CD4-positive, CD25-positive, alpha-beta regulatory T cell (primary cell): ENCODE measurements at regions not wholly inside any gene's neighbourhood (a gene's known extent, or its start where the extent isn't known, plus 50 kb on each side); places are given as distances from the start of the nearest gene placed in this dataset.

Source experiments
- ATAC-seq, 2 donors: fragments of 150-1000 bp; cut with Tn5 transposase; one replicate each; pipeline ENCODE4 v1.10.0; 2021; ENCODE audit warnings: low read depth in 2 of 2, moderate number of reproducible peaks in 2 of 2, moderate library complexity in 1 of 2
- DNase-seq, 3 donors: peaks; one replicate each; pipeline versions ENCODE4 v3.0.0 to v3.0.0-alpha.2; 2012 to 2022; ENCODE audit warnings: mixed read lengths in 1 of 3
- H3K27ac ChIP-seq: one replicate; pipeline ENCODE4 v1.7.0; 2013; ENCODE audit warnings: mild to moderate bottlenecking, low read length; ENCODE audit not compliant: insufficient read depth, poor library complexity, severe bottlenecking
- H3K27me3 ChIP-seq: one replicate; pipeline ENCODE4 v1.7.0; 2013; ENCODE audit warnings: low read length; ENCODE audit not compliant: control insufficient read depth, insufficient read depth
- H3K36me3 ChIP-seq: one replicate; pipeline ENCODE4 v1.7.0; 2013; ENCODE audit warnings: mild to moderate bottlenecking, low read length, moderate library complexity; ENCODE audit not compliant: control insufficient read depth, insufficient read depth
- H3K4me1 ChIP-seq: 2 replicates; pipeline ENCODE4 v1.7.0; 2013; ENCODE audit warnings: mild to moderate bottlenecking, low read length; ENCODE audit not compliant: insufficient read depth, control insufficient read depth, poor library complexity, severe bottlenecking
- H3K4me3 ChIP-seq: one replicate; pipeline ENCODE4 v1.7.0; 2013; ENCODE audit warnings: low read depth, mild to moderate bottlenecking, low read length, moderate library complexity
- H3K9me3 ChIP-seq, 2 experiments: 1 replicate in 1 of 2; 2 replicates in 1 of 2; pipeline ENCODE4 v1.7.0; 2013; ENCODE audit warnings: low read length in 2 of 2, mild to moderate bottlenecking in 1 of 2, moderate library complexity in 1 of 2; ENCODE audit not compliant: control insufficient read depth in 2 of 2
- H3K27ac Mint-ChIP-seq, 3 donors: one replicate each; pipeline ENCODE4 v1.8.0; 2020 to 2022; ENCODE audit warnings: mild to moderate bottlenecking in 3 of 3, mixed read lengths in 3 of 3, moderate library complexity in 2 of 3
- H3K27me3 Mint-ChIP-seq: one replicate; pipeline ENCODE4 v1.8.0; 2022; ENCODE audit warnings: mild to moderate bottlenecking, mixed read lengths
- H3K36me3 Mint-ChIP-seq: one replicate; pipeline ENCODE4 v1.8.0; 2020; ENCODE audit warnings: mixed read lengths
- H3K4me1 Mint-ChIP-seq, 4 donors: one replicate each; pipeline ENCODE4 v1.8.0; 2020 to 2022; ENCODE audit warnings: mixed read lengths in 4 of 4, mild to moderate bottlenecking in 1 of 4
- H3K4me3 Mint-ChIP-seq, 4 donors: one replicate each; pipeline ENCODE4 v1.8.0; 2020 to 2022; ENCODE audit warnings: mild to moderate bottlenecking in 4 of 4, mixed read lengths in 4 of 4, moderate library complexity in 3 of 4
- H3K9me3 Mint-ChIP-seq, 7 donors: one replicate each; pipeline ENCODE4 v1.8.0; 2020 to 2022; ENCODE audit warnings: mixed read lengths in 7 of 7, mild to moderate bottlenecking in 3 of 7, moderate library complexity in 2 of 7

DNA sequence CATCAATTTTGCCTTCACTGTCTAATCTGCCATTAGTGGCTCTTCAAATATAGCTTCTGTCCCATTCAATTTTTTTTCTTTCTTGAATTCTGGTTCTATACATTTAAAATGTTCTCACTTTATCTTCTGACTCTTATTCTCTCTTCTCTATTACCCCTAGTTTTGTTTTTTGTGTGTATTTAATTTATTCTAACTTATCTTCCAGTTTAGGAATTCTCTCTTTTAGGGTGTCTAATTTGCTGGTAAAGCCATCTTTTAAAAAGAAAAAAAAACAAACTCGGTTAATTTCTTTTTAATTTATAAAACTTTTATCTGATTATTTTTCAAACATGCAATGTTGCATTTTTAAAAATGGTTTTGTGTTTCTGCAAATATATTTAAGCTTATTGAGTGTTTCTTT lies 80.3 kb upstream of the OXGR1 start:
- no peak overlapping the region for H3K27ac ChIP-seq
- Mint-ChIP-seq H3K9me3 (peaks cover 0 to 11% (median 4%) of the 10 kb centered on the region in 7 donors), H3K36me3 (no peaks in the 10 kb centered on the region), H3K4me1 (no peaks in the 10 kb centered on the region), H3K4me3 (no peak overlapping the region), H3K27me3 (peaks cover 13% of the 10 kb centered on the region), H3K27ac (no peak overlapping the region)
- peaks cover 5 to 9% of the 10 kb centered on the region in 2 experiments for H3K9me3 ChIP-seq
- no peaks in the 10 kb centered on the region for H3K4me1 ChIP-seq
- DNase-seq, result no peak
- H3K27me3 ChIP-seq, result peaks cover 1% of the 10 kb centered on the region
- H3K4me3 ChIP-seq, result no peak overlapping the region
- no peak for ATAC-seq
- H3K36me3 ChIP-seq, result no peaks in the 10 kb centered on the region

DNA sequence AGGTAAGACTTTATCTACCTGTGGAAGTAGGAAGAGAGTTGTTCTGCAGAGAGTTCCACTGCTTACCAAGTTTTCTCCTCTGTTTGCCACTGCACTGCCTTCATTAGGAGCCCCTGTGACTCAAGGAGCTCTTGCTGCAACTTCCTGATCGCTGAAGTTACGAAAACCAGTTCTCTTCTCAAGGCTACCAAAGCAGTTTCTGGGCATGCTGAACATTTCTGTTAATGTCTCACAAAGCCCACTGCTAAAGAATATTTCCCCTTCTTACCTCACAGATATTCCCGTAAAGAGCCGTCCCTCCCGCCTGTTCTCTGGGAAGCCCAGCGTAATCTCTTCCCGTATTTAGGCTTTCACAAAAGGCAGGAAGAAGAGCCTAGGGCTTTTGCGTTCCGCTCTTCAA lies 82.6 kb upstream of the OXGR1 start:
- Mint-ChIP-seq H3K27me3 (peaks cover 18% of the 10 kb centered on the region), H3K36me3 (no peaks in the 10 kb centered on the region), H3K9me3 (peaks cover 0 to 11% (median 4%) of the 10 kb centered on the region in 7 donors), H3K4me3 (no peak overlapping the region), H3K27ac (no peak overlapping the region), H3K4me1 (no peaks in the 10 kb centered on the region)
- Histone ChIP-seq H3K27ac (no peak overlapping the region), H3K9me3 (peaks cover 5 to 9% of the 10 kb centered on the region in 2 experiments), H3K4me3 (no peak overlapping the region), H3K4me1 (no peaks in the 10 kb centered on the region), H3K36me3 (no peaks in the 10 kb centered on the region), H3K27me3 (no peaks in the 10 kb centered on the region)
- ATAC-seq (no peak), DNase-seq (no peak)

DNA sequence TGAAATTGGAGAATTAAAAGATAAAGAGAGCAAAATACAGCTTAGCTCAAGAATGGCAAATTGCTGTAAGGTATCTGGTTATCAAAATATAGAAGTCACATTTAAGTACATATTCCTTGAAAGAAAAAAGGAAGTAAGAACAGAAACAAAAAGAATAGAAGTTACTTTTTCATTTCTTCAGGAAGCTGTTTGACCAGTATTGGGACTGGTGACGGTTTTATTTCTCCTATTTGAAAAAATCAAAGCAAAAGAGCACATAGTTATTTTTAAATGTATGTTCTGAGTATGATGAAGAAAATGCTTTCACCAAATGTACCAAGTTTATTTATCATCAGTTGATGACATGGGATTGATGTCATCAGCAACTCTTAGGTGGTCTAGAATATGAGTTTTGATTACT lies 83.1 kb upstream of the OXGR1 start:
- no peak overlapping the region for H3K27ac ChIP-seq
- DNase-seq (no peak), ATAC-seq (no peak)
- Mint-ChIP-seq H3K27ac (no peak overlapping the region), H3K9me3 (peaks cover 0 to 11% (median 4%) of the 10 kb centered on the region in 7 donors), H3K27me3 (peaks cover 18% of the 10 kb centered on the region), H3K4me1 (no peaks in the 10 kb centered on the region), H3K4me3 (no peak overlapping the region), H3K36me3 (no peaks in the 10 kb centered on the region)
- no peak overlapping the region for H3K4me3 ChIP-seq
- H3K27me3 ChIP-seq, result no peaks in the 10 kb centered on the region
- H3K4me1 ChIP-seq, result no peaks in the 10 kb centered on the region
- no peaks in the 10 kb centered on the region for H3K36me3 ChIP-seq
- H3K9me3 ChIP-seq, result peaks cover 5 to 9% of the 10 kb centered on the region in 2 experiments

DNA sequence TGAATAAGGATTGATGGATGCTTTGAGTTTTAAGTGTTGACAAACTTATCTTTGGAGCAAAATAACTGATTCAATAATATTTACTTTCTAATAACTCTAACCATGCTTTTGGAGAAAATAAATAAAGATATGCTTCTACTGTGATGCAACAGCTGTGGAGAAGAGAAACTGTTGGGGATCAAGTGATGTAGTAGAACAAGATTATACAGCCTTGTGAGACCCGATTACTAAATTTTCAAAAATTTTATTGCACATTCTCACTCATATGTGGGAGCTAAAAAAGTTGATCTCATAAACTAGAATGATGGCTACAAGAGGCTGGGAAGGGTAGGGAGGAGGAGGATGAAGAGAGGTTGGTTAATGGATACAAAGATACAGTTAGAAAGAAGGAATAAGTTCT lies 85.5 kb upstream of the OXGR1 start:
- Histone ChIP-seq H3K9me3 (peaks cover 4 to 5% of the 10 kb centered on the region in 2 experiments), H3K4me1 (no peaks in the 10 kb centered on the region), H3K36me3 (no peaks in the 10 kb centered on the region), H3K27me3 (peaks cover 4% of the 10 kb centered on the region), H3K27ac (no peak overlapping the region), H3K4me3 (no peak overlapping the region)
- H3K27ac Mint-ChIP-seq, result no peak overlapping the region
- peaks cover 28% of the 10 kb centered on the region for H3K27me3 Mint-ChIP-seq
- H3K36me3 Mint-ChIP-seq, result no peaks in the 10 kb centered on the region
- H3K9me3 Mint-ChIP-seq, result peaks cover 0 to 3% (median 0%) of the 10 kb centered on the region in 7 donors
- H3K4me3 Mint-ChIP-seq, result no peak overlapping the region
- ATAC-seq (no peak), DNase-seq (no peak)
- no peaks in the 10 kb centered on the region for H3K4me1 Mint-ChIP-seq

DNA sequence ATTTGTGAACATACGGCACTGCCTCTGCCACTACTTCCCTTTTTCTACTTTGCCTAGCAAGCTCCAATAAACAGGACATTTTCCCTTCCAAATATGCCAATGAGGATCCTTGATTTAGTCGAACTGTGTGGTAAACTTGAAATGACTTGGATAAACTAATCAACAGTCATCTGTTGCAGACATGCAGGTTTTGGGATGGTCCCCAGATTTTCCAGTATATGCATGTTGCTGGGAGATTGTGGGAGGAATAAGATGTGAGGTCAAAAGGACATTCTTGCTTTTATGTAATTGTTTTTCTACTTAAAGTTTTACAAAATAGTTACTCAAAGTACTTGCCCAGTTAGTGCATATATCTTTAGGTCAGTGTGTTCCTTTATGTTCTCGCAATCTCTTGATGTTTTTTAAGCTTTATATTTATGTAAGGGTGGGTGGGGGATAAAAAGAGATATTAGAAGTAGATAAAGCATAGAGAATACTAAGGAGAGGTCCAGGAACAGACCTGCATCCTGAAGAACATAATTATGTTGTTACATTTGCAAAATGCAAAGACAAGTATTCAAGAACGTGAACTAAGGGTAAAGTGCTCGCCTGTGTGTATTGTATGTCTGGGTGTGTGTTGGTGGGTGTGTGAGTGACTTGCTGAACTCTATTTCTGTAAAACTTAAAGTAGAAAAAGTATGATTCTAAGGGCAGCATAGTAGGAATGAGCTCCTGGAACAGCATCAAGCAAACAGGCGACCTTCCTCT lies 88.4 kb upstream of the OXGR1 start:
- Histone ChIP-seq H3K4me1 (no peaks in the 10 kb centered on the region), H3K36me3 (no peaks in the 10 kb centered on the region), H3K4me3 (no peak overlapping the region), H3K9me3 (peaks cover 0 to 3% of the 10 kb centered on the region in 2 experiments), H3K27ac (no peak overlapping the region), H3K27me3 (peaks cover 6% of the 10 kb centered on the region)
- Mint-ChIP-seq H3K4me3 (no peak overlapping the region), H3K36me3 (no peaks in the 10 kb centered on the region), H3K27me3 (peaks cover 23% of the 10 kb centered on the region), H3K4me1 (no peaks in the 10 kb centered on the region), H3K27ac (no peak overlapping the region), H3K9me3 (peaks cover 0 to 8% (median 3%) of the 10 kb centered on the region in 7 donors)
- DNase-seq (no peak), ATAC-seq (no peak)

DNA sequence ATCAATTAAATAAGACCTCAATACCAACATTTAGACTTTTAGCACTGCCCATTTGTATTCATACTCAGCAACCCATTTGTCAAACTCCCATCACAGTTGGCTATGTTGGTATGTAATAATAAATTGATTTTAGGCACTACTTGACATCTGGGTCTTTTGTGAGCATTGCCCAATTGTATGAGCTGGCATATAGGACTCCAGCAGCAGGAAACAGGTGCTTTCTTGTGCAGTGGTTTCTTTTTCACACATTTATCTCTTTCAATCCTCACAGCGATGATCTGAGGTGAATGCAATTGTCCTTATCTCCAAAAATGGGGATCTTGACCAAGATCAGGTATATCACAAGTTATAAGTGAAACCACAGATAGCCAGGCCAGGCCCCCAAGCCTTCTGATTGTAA lies 96.9 kb upstream of the OXGR1 start:
- no peaks in the 10 kb centered on the region for H3K36me3 ChIP-seq
- no peak overlapping the region for H3K27ac ChIP-seq
- ATAC-seq (no peak), DNase-seq (no peak)
- Mint-ChIP-seq H3K27ac (no peak overlapping the region), H3K27me3 (peaks cover 18% of the 10 kb centered on the region), H3K36me3 (no peaks in the 10 kb centered on the region), H3K4me3 (no peak overlapping the region), H3K9me3 (peaks cover 0 to 16% (median 2%) of the 10 kb centered on the region in 7 donors), H3K4me1 (no peaks in the 10 kb centered on the region)
- H3K9me3 ChIP-seq, result peaks cover 0 to 3% of the 10 kb centered on the region in 2 experiments
- H3K4me3 ChIP-seq, result no peak overlapping the region
- no peaks in the 10 kb centered on the region for H3K4me1 ChIP-seq
- peaks cover 3% of the 10 kb centered on the region for H3K27me3 ChIP-seq

DNA sequence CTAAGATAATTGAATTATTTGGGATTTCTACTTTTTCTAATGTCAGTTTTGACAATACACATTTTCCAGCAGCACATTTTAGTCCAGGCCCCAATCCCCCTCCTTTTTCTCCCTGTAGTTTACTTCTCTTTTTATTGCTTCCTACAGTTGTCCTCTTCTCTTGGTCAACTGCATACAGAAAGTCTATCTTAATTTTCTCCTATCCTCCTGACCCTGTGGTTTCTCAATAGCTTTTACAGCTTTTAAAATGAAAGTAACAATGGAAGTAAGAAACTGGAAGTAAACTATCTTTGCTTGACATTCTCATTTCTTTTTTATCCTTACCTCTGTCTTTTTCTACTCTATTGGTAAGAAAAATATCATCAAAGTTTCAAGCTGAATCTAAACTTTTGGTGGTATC lies 106.5 kb upstream of the OXGR1 start:
- no peak overlapping the region for H3K27ac ChIP-seq
- no peaks in the 10 kb centered on the region for H3K36me3 ChIP-seq
- no peaks in the 10 kb centered on the region for H3K4me1 ChIP-seq
- Mint-ChIP-seq H3K4me1 (peaks cover 0 to 4% (median 2%) of the 10 kb centered on the region in 4 donors), H3K9me3 (peaks cover 0 to 14% (median 3%) of the 10 kb centered on the region in 7 donors), H3K36me3 (peaks cover 3% of the 10 kb centered on the region), H3K27me3 (peaks cover 25% of the 10 kb centered on the region), H3K27ac (no peak overlapping the region), H3K4me3 (no peak overlapping the region)
- ATAC-seq (no peak), DNase-seq (no peak)
- no peak overlapping the region for H3K4me3 ChIP-seq
- peaks cover 0 to 5% of the 10 kb centered on the region in 2 experiments for H3K9me3 ChIP-seq
- H3K27me3 ChIP-seq, result peaks cover 6% of the 10 kb centered on the region
